ENCODE measurements at regions not wholly inside any gene's neighbourhood (a gene's known extent, or its start where the extent isn't known, plus 50 kb on each side); places are given as distances from the start of the nearest gene placed in this dataset.
"Not testable (repeated sequence)": the region's sequence is repeated elsewhere in the genome, so short reads cannot be mapped to it uniquely, and the experiment has no call there.

DNA sequence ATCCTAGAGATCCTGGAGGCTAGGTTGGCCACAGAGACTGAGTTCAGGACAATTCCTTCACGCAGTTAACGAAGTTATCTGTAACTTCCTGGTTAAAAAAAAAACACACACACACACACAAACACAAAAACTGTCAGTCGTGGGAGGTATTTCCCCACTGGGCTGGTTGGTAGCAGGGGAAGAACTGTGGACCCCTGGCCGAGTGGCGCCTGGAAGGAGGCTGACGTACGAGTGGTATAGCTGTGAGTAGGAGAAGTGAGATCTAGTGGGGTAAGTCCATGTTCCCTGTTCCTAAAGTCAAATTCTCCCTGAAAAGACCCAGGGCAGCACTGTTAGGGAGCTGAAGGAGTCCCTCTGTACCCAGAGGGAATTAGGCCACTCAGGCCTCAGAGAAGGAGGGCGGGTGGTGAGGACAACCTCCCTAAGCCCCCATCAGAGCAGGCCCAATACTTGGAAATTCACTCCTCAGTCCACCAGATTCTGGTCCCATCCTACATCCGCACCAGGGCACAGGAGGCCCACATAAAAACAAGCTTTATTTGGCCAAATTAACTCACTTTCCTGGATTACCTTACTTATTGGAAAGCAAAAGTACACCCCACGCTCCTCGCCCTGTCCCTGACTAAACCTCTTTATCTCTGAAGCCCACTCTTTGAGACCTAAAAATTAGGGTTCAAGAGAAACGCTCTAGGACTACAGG lies 108.3 kb upstream of the FOXD4L5 start:
- DNase-seq, result not testable (repeated sequence)

GRCh38 chr9:65392611-65393010 lies 107.6 kb upstream of the FOXD4L5 start:
- DNase-seq, result not testable (repeated sequence)

GRCh38 chr9:65389710-65390109 lies 104.7 kb upstream of the FOXD4L5 start:
- peak; percentile 5 for DNase-seq

DNA sequence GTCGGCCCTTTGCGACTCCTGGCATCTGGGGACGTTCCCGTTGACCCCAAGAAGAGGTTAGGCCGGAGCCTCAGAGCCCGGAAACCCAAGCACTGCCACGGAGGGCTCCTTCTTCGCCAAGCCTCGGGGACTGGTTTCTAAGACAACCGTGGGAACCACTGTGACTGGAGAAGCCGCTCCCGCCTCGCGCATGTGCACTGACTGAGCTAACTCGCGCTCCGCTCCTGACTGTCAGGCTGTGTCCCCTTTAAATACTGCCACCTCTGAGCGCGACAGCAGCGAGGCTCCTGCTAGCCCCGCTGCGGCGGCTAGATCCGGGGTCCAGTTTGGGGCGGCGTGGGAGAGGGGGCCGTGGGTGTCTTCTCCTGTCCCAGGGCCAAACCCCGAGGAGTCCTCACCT lies 104.2 kb upstream of the FOXD4L5 start:
- not testable (repeated sequence) for DNase-seq

DNA sequence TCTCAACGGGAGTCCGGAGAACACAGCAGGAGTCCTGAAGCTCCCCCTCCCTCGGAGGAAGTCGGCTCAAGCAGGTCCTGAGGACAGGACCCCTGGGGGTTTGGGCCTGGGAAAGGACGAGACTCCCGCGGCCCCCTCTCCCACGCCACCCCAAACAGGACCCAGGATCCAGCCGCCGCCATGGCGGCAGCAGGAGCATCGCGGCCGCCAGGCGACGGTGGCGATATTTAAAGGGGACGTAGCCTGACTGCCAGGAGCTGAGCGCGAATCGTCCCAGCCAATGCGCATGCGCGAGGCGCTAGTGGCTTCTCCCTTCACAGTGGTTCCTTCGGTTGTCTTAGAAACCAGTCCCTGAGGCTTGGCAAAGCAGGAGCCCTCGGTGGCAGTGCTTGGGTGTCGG lies 101.7 kb upstream of the FOXD4L5 start:
- DNase-seq, result peak; percentile 68

DNA sequence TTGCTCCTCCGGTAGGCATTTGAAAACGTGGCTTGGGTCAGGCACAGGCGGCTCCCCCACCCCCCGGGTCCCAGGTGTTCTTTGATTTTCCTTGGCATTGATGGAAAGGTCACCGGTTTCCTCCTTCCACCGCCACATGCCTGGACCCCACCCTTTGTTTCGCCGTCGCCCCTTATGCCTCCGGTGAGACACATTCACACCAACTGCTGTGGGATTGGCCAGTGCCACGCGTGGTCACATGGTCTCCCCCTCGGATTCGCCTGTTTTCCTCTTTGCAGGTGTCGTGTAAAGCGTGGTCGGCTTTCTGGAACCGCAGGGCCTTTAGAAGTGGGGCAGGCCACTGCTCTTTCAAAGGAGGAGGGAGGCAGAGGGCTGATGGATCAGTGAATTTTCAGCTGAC lies 101.2 kb upstream of the FOXD4L5 start:
- DNase-seq, result not testable (repeated sequence)

GRCh38 chr9:65385655-65386024 lies 100.6 kb upstream of the FOXD4L5 start:
- not testable (repeated sequence) for DNase-seq

DNA sequence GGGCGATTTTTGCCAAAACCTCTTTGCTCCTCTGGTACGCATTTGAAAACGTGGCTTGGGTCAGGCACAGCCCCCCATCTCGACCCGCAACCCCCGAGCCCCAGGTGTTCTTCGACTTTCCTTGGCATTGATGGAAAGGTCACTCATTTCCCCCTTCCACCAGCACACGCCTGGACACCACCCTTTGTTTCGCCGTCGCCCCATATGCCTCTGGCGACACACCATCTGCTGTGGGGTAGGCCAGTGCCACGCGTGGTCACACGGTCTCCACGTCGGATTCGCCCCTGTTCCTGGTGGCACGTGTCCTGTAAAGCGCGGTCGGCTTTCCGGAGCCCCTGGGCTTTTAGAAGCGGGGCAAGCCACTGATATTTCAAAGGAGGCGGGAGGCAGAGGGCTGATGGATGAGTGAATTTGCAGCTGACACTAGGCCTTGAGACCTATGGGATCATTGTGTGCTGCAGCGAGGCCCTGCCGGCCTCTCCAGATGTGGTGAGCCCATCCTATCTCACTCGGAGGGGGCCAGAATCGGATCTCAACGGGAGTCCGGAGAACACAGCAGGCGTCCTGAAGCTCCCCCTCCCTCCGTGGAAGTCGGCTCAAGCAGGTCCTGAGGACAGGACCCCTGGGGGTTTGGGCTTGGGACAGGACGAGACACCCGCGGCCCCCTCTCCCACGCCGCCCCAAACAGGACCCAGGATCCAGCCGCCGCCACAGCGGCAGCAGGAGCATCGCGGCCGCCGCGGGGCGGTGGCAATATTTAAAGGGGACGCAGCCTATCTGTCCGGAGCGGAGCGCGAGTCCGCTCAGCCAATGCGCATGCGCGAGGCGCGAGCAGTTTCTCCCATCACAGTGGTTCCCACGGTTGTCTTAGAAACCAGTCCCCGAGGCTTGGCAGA lies 100.0 kb upstream of the FOXD4L5 start:
- DNase-seq, result not testable (repeated sequence)

- not testable (repeated sequence) for DNase-seq
These were observed 99.1 kb upstream of the FOXD4L5 start for GRCh38 chr9:65384066-65384465.

DNA sequence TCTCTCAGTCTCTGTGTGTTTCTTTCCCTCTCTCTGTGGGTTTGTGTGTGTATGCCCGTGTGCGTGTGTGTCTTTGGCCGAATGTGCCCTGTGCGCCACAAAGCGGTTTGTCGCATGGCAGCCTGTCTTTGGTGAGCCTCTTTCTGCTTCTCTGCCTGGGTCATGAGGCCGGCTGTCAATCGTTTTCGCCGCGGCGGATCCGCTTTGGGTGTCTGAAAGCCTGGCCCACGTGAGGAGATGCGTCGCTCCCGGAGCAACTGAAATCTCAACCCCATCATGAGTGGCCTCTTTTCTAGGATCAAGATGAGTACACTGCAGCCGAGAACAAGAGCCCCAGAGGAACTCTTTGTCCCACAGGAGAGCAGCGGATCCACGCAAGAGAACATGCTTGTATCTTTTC lies 98.6 kb upstream of the FOXD4L5 start:
- not testable (repeated sequence) for DNase-seq

DNA sequence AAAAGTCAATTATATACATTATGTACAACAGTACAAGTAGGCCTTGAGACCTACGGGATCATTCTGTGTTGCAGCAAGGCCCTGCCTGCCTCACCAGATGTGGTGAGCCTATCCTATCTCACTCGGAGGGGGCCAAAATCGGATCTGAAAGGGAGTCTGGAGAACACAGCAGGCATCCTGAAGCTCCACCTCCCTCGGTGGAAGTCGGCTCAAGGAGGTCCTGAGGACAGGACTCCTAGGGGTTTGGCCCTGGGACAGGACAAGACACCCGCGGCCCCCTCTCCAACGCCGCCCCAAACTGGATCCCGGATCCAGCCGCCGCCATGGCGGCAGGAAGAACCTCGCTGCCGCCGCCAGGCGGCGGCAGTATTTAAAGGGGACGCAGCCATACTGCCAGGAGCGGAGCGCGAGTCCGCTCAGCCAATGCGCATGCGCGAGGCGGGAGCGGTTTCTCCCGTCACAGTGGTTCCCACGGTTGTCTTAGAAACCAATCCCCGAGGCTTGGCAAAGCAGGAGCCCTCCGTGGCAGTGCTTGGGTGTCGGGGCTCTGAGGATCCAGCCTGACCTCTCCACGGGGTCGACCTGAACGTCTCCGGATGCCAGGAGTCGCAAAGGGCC lies 97.8 kb upstream of the FOXD4L5 start:
- not testable (repeated sequence) for DNase-seq

Measured in activated CD4-positive, alpha-beta T cell treated with anti-CD3 and anti-CD28 coated beads, Interleukin-2, amount 50 U/mL, for 1 hour (primary cell).